GM12872 (cell line): ENCODE measurements at regions not wholly inside any gene's neighbourhood (a gene's known extent, or its start where the extent isn't known, plus 50 kb on each side); places are given as distances from the start of the nearest gene placed in this dataset.

Experiments
- TF ChIP-seq, protein P1 (sequence below): IDR thresholded peaks from 3 replicates; pipeline ENCODE4 v1.5.1; 2011; ENCODE audit warnings: low read depth, mild to moderate bottlenecking, low read length, moderate library complexity; ENCODE audit not compliant: insufficient read depth

DNA sequence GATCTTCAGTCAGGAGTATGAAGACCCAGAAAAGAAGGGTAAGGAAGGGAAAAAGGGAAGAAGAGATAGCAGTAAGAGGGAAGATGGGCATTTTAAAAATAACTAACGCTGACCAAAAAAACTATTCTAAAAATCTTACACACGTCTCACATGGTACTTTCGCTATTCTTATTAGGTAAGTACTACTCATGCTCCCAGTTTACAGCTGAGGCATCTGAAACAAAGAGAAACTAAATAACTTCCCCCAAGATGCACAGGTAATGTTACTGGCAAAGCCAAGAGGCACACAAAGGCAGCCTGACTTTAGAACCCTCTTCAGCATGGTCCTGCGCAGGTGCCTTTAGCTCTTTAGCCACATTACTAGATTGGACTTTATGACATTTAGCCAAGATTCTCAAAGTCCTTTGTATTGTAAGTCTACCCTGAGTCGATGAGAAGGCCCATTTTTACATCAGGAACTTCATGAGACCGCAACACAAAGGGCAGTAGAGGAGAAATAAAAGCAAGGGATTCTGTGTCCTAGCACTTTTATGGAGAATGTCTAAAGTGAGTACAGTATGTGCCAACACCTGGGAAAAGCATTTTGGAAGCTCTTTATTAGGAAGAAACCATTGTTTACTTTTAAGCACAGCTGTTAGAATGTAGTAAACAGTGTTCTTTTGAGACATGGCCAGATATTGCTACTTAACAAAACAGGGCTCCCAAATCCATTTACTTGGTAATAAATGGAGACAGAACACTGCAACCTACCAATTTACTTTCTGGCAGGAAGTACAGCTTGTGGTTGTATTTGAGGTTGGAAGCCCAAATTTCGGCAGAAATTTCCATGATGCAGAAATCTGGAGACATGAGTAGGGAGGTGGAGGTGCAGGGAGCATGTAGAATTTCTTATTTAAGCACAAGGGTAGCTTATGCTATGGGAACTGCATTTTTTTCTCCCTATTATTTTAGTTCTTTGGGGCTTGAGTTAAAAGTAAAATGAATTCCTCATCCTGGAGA, 250.7 kb downstream of the KCTD12 start:
- TF ChIP-seq, protein P1, sequence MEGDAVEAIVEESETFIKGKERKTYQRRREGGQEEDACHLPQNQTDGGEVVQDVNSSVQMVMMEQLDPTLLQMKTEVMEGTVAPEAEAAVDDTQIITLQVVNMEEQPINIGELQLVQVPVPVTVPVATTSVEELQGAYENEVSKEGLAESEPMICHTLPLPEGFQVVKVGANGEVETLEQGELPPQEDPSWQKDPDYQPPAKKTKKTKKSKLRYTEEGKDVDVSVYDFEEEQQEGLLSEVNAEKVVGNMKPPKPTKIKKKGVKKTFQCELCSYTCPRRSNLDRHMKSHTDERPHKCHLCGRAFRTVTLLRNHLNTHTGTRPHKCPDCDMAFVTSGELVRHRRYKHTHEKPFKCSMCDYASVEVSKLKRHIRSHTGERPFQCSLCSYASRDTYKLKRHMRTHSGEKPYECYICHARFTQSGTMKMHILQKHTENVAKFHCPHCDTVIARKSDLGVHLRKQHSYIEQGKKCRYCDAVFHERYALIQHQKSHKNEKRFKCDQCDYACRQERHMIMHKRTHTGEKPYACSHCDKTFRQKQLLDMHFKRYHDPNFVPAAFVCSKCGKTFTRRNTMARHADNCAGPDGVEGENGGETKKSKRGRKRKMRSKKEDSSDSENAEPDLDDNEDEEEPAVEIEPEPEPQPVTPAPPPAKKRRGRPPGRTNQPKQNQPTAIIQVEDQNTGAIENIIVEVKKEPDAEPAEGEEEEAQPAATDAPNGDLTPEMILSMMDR: no peak

DNA sequence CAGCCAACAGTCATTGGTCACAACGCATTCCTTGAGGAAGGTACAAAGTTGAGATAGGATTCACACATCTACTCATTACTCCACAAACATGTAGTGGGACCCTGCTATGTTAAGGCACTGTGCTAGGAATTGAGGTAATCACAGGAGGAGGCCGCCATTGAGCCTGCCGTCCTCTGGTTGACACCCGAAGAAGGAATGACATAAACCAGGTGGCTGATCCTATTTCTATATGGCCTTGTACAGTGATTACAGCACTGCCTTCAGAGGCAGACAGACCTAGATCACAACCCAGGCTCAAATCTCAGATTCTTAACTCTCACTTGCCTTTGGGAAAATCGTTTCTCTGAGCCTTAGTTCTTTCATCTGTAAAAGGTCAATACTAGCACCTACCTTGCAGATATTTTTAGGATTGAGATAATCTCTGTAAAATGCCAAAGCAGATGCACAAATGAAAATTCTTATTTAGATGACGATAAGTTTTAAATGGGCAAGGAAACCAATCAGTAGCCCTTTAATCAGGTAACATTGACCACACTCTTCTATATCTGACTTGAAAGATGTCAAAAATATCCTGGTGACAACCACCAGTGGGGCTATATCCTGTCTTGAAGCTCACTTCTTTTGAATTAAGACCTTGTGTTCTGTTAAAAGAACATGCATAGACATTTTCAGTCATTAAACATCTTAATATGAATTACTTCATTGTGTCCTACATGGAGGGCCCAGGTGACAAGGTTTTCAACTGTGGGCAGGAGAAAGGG, 251.6 kb downstream of the KCTD12 start:
- TF ChIP-seq, protein P1: no peak

DNA sequence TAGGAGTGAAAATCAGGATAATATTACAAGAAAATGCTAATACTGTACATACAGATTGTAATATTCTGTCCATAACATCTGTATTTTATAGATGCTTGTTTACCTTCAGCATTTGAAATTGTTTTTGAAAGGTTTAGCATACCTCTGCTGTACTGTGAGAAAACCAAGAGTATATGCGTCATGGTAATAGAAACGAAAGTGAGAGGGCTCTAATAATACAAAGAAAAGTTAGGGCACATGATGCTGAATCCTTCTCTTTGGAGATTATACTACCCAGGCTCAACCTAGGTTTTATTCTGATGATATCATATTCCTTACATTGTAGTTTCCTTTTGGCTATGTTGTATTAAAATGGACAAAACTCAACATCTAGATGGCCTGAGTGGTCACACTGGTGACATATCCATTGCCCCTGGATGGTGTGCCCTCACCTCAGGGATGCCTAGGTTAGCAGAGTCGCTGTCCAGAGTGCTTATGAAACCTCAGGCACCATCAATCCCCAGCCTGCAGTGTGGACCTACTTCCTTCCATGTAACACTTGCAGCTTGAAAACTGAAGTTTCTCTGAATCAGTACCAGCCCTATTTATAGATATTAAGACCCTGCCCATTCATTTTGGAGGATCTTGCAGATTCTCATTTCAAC, 253.7 kb downstream of the KCTD12 start:
- TF ChIP-seq, protein P1: no peak

DNA sequence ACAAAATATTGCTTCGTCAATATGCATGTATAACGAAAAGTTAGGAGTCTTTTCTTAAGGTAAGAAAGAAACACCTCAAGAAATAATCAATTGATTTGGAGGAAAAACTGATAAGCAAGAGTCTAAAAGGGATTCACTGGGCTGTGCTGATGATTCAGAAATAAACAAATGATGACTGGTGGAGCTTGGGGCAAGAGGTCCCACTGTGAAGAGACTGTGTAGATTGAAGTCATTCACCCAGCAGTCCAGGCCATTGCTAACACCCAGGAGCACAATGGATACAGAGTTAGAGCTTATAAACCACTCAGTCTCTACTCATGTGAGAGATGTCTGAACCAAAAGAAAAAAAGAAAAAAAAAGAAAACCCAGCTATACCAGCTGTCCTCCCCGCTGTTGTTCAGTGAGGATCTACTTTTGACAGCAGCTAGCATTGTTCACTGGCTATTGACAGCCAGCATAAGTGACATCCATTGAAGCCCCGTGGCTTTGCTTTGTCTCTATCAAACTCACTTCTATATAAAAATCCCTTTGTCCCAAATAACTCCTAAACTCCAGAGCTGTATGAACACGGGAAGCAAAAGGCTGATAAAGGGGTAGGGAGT, 255.5 kb downstream of the KCTD12 start:
- TF ChIP-seq, protein P1: no peak

DNA sequence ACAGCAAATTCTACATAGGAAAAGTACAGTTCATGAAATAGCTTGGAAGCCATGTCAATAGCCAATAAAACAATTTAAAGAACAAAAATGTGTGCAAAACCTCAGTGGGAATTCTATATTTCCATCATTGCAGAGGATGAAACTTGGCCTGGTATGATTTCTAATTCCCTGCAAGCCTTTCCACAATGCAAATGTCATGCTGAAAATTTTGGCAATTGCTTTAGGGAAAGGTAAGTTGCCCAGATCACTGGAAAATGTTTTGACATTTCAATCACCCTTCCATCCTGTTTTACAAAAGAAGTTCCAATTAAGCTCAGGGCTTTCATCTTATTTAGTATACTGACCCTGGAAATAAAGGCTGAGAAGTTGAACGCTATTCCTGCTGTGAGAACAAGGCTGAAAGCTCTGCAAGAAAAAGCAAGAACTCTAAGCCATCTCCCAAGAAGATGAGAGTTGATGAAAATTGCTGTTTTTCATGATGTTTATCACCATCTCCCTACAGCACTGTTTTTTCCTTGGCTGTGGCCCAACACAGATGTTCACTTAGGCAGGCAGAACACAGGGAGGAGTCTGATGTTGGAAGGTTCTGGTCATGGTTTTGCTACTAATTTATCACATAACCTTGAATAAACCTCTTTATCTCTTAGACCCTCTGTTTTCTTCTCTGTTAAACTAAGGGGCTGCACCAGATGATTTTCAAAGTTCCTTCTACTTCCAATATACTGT, 263.7 kb downstream of the KCTD12 start:
- TF ChIP-seq, protein P1: no peak

DNA sequence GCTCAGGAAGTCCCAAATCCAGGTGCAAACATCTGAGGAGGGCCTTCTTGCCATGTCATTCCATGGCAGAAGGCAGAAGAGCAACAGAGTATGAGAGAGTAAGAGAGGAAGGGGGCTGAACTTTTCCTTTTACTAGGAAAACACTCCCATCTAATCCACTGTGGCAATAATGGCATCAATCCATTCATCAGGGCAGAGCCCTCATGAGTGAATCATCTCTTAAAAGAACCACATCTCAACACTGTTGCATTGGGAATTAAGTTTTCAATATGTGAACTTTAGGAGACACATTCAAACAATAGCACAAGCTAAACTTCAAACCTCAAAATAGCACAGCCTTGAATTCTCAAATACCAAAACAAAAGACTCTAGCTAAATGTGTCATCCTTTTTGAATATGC, 264.5 kb downstream of the KCTD12 start:
- TF ChIP-seq, protein P1: no peak
